HUDEP-2 (cell line): ENCODE measurements at regions not wholly inside any gene's neighbourhood (a gene's known extent, or its start where the extent isn't known, plus 50 kb on each side); places are given as distances from the start of the nearest gene placed in this dataset.
"Not testable (repeated sequence)": the region's sequence is repeated elsewhere in the genome, so short reads cannot be mapped to it uniquely, and the experiment has no call there.

Source experiments
- DNase-seq, 76 experiments: peaks; one replicate each; lab custom pipeline; 2025; ENCODE audit not compliant: unreplicated experiment in 76 of 76; lab: John Stamatoyannopoulos, UW

GRCh38 chr2:143840194-143840593 is 679.7 kb downstream of the ZEB2 start:
- DNase-seq: no peak

- no peak for DNase-seq
Measured at GRCh38 chr2:143839456-143839855, 680.5 kb downstream of the ZEB2 start.

GRCh38 chr2:143837055-143837454 is 682.9 kb downstream of the ZEB2 start:
- not testable (repeated sequence) for DNase-seq

- no peak for DNase-seq
Measured at GRCh38 chr2:143835481-143835880, 684.4 kb downstream of the ZEB2 start.

GRCh38 chr2:143833015-143833660 is 686.8 kb downstream of the ZEB2 start:
- no peak for DNase-seq

- DNase-seq: no peak
Measured at GRCh38 chr2:143830476-143830875, 689.4 kb downstream of the ZEB2 start.

- no peak for DNase-seq
Measured at GRCh38 chr2:143828763-143829537, 691.0 kb downstream of the ZEB2 start.

GRCh38 chr2:143824791-143825190 is 695.1 kb downstream of the ZEB2 start:
- no peak for DNase-seq

GRCh38 chr2:143823876-143824275 is 694.7 kb downstream of the ARHGAP15 start:
- no peak for DNase-seq

- no peak for DNase-seq
Measured at GRCh38 chr2:143823296-143823695, 694.1 kb downstream of the ARHGAP15 start.

GRCh38 chr2:143822736-143823135 is 693.5 kb downstream of the ARHGAP15 start:
- DNase-seq: no peak

GRCh38 chr2:143819764-143820163 is 690.5 kb downstream of the ARHGAP15 start:
- no peak for DNase-seq

- no peak for DNase-seq
Measured at GRCh38 chr2:143819190-143819735, 690.0 kb downstream of the ARHGAP15 start.
